ENCODE measurements at regions not wholly inside any gene's neighbourhood (a gene's known extent, or its start where the extent isn't known, plus 50 kb on each side); places are given as distances from the start of the nearest gene placed in this dataset.
"Not testable (repeated sequence)": the region's sequence is repeated elsewhere in the genome, so short reads cannot be mapped to it uniquely, and the experiment has no call there.

- no peak for DNase-seq
These were observed 558.7 kb downstream of the MATN1 start for GRCh38 chr1:30164693-30165092.

GRCh38 chr1:30162565-30162964 lies 560.8 kb downstream of the MATN1 start:
- DNase-seq = no peak

GRCh38 chr1:30161953-30162352 lies 561.4 kb downstream of the MATN1 start:
- DNase-seq = no peak

DNA sequence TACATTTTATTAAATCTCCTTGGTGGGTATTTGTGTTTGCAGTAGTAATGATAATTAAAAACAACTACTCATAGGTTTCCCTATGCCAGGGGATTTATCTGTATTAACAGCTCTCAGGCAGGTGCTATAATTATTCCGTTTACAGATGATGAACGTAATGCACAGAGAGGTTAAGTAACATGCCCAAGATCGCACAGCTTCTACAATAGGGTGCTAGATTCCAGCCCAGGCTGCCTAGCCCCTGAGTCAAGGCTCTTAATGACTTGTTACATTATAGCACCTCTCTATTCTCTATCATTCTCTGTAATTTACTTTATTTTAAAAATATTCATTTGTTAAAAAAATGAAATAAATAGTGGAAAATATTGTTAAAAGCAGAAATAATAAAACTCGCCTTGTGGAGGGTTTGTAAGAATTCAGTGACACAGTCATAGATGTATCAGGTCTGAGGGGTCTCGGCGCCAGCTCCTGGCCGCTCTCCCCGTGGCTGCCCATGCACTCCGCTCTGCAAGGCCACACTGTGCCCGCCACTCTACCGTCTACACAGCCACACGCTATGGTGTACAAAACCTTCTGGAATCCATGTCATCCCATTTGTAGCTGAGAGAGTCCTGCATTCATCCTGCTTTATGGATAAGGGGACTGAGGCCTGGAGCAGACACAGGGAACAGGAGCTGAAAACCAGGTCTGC lies 562.2 kb downstream of the MATN1 start:
- no peak for DNase-seq

GRCh38 chr1:30159015-30159414 lies 564.4 kb downstream of the MATN1 start:
- DNase-seq = no peak

GRCh38 chr1:30155698-30156097 lies 567.7 kb downstream of the MATN1 start:
- DNase-seq = not testable (repeated sequence)

GRCh38 chr1:30155253-30155652 lies 568.1 kb downstream of the MATN1 start:
- not testable (repeated sequence) for DNase-seq

- DNase-seq = no peak
These were observed 569.5 kb downstream of the MATN1 start for GRCh38 chr1:30153743-30154449.

DNA sequence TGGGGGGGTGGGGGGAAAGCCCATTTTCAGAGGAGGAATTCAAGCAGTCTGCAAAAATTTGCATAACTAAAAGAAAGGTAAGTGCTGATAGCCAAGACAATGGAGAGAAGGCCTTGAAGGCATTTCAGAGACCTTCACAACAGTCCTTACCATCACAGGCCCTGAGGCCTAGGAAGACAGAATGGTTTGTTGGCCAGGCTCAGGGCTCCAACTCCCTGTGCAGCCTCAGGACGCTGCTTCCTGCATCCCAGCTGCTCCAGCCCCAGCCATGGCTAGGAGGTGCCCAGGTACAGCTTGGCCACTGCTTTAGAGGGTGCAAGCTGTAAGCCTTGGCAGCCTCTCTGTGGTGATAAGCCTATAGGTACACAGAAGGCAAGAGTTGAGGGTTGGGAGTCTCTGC lies 571.6 kb downstream of the MATN1 start:
- no peak for DNase-seq

- DNase-seq = no peak
These were observed 572.3 kb downstream of the MATN1 start for GRCh38 chr1:30151119-30151518.

DNA sequence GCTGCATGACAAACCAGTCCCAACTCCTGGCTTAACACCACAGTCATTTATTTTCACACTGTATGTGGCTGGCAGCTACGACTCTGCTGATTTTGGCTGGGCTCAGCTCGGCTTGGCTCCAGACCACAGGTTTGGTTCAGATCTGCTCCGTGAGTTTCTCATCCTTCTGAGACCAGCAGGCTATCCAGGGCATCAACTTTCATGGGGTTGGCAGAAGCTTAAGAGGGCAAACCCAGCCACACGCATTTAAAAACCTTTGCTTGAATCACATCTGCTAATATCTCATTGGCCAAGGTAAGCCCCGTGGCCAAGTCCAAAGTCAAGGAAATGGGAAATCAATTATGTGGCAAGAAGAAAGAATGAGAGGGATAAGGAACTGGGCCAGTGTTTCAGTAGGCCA lies 574.2 kb downstream of the MATN1 start:
- no peak for DNase-seq

DNA sequence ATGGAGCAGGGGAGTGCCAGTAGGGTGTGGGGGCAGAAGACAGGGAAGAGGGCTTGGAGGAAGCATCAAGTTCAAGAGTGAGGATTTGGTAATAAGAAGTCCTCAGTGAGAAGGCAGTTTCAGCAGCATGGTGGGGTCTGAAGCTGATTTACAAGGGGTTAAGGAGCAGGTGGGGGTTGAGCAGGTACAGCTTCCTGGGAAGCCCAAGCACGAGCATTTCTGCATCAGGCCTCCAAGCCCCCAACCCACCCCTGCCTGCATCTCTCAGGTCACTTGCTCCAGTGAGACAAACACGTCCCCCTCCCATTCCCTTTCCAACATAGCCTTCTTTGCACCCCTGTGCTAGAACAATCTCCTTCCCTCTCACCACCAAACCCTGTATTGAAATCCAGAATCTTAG lies 574.7 kb downstream of the MATN1 start:
- DNase-seq = no peak

GRCh38 chr1:30147188-30147587 lies 576.2 kb downstream of the MATN1 start:
- no peak for DNase-seq

DNA sequence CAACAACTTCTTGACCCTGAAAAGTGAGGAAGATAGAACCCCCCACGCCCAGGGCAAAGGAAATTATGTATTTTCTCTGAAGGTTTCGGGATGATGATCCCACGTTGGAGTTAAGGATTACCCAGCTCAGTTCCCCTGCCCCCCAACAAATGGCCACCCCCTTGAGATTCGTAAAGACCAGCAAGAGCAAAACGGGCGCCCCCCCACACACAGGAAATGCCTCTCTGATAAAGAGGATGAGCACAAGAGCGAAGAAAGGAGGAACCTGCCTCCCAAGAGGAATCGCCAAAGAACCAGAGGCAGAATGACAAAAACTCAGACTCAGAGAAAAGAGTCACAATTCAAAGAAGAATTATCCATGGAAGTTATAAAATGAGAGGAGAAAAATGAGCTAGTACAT lies 576.9 kb downstream of the MATN1 start:
- DNase-seq = peak in 2 of 3 donors; percentile 28 to 32

DNA sequence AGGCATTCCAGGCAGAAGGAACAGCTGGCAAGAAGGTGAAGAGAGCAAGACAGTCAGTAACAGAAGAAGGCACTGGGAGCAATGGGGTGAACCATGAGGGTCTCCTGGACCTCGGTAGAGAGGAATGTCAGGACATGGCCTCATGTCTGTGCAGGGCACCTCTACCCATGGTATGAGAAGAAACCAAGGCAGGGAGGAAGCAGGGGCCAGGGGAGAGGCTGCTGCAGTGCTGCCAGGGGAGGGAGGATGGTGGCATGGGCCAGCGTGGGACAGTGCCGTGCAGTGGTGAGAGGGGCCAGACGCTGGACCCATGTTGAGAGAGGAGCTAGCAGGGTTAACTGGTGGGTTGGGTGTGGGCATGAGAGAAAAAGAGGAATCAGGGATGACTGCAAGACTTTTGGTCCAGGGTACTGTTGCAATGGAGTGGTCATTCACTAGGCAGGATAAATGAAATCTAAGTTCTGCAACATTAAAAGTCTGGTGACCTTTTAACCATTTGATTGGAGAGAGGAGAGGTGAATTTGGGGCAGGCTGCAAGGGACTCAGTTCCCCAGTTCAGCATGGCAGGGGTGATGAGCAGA lies 577.6 kb downstream of the MATN1 start:
- no peak for DNase-seq

DNA sequence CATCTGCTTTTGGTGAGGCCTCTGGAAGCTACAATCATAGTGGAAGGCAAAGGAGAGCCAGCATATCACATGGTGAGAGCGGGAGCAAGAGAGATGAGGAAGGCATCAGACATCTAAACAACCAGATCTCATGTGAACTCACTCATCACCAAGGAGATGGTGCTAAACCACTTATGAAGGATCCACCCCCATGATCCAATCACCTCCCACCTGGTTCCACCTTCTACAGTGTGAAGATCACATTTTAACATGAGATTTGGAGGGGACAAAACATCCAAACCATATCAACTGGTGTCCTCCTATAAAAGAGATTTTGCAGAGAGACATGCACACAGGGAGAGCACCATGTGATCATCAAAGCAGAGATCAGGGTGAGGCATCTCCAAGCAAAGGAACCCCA lies 578.6 kb downstream of the MATN1 start:
- DNase-seq = no peak

- DNase-seq = no peak
These were observed 579.9 kb downstream of the MATN1 start for GRCh38 chr1:30143517-30143916.

DNA sequence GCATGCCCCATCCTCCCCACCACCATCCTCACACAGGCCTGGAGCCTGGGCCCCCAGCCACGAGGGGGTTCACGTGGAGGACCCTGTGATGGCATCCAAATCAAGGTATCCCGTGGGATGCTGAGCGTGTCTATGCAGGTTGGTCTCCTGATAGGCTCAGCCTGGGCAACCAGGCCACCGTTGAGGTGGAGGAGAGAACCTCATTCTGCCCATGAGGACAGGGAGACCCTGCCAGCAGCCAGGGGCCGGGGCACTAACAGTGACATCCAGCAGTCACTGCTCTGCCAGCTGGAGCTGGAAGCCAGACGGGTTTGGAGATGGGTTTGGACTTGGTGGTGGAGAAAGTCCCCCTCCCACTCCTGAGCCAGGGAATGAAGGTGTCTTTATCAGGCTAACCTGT lies 582.8 kb downstream of the MATN1 start:
- DNase-seq = no peak

GRCh38 chr1:30138891-30139290 lies 584.5 kb downstream of the MATN1 start:
- DNase-seq = no peak

- no peak for DNase-seq
These were observed 586.4 kb downstream of the MATN1 start for GRCh38 chr1:30137001-30137400.

- no peak for DNase-seq
These were observed 587.7 kb downstream of the MATN1 start for GRCh38 chr1:30135698-30136097.

DNA sequence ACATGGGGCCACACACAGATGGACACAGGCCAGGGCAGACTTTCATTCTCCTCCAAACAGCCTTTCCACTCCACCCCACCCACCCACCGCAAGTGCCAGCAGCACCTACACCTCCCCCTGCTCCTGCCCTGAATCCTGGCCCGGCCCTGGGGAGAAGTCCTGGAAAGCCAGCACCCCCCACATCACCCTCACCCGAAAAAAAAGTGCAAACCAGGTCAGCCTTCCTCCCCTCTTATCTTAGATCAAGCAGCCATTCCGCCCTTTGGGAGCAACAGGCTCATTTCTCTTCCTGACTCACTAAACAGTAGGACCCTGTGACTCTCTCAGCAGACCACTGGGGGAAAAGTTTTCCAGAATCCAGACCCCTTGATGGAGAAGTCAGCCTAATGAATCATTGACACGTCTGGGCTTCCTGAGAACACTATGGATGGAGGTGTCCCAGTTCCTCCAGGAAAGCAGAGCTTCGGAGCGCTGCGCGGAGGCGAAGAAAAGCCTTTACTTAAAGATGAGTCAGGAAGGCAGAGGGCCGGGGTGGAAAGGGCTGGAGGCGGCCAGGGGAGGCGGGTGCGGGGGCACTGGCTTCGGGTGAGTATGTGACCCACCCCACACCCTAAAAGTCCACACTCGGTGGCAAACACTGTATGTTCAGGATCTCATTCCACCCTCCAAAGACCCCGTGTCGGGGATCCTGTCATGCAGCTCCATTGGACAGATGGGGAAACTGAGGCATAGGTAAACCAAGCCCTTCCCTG lies 588.7 kb downstream of the MATN1 start:
- DNase-seq = no peak

- DNase-seq = no peak
These were observed 589.9 kb downstream of the MATN1 start for GRCh38 chr1:30133414-30134055.
